ENCODE measurements at regions not wholly inside any gene's neighbourhood (a gene's known extent, or its start where the extent isn't known, plus 50 kb on each side); places are given as distances from the start of the nearest gene placed in this dataset.

GRCh38 chr9:29844251-29844650 lies 2271.0 kb upstream of the C9orf72 start:
- no peaks in the 10 kb centered on the region for H3K27me3 ChIP-seq (replicated peaks; ENCODE audit: control insufficient read depth, insufficient read depth, low read length)
- H3K9ac ChIP-seq (ENCODE audit: low read length) = no peak overlapping the region
- no peak for DNase-seq (ENCODE audit: low read depth)
- H3K36me3 ChIP-seq (ENCODE audit: control insufficient read depth, insufficient read depth, low read length, severe bottlenecking) = no peaks in the 10 kb centered on the region
- no peaks in the 10 kb centered on the region for H3K4me1 ChIP-seq (ENCODE audit: control insufficient read depth, insufficient read depth, low read length)
- peaks cover 3% of the 10 kb centered on the region for H3K9me3 ChIP-seq (ENCODE audit: control insufficient read depth, low read length)
- no peak overlapping the region for H3K4me3 ChIP-seq (ENCODE audit: low read length)

DNA sequence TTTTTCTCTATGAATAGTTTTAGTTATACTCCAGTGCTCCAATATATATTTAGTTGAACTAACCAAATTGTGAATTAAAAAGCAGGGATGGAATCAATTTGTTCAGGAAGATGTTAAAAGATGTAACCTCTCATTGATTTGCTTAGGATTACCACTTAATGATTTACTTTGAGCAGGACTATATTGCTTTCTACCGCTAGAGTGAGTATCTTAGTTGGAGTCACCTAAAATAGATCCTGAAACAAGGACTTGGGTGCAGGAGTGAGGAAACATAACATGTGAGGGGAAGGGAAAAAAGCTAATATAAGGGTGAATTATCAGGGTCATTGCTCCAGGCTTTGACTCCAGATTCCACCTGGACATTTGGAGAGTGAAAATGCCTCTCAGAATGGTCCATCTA lies 2277.4 kb upstream of the C9orf72 start:
- Histone ChIP-seq H3K9me3 (ENCODE audit: control insufficient read depth, low read length) (peaks cover 3% of the 10 kb centered on the region), H3K4me3 (ENCODE audit: low read length) (no peak overlapping the region), H3K27me3 (replicated peaks; ENCODE audit: control insufficient read depth, insufficient read depth, low read length) (no peaks in the 10 kb centered on the region), H3K9ac (ENCODE audit: low read length) (no peak overlapping the region), H3K4me1 (ENCODE audit: control insufficient read depth, insufficient read depth, low read length) (no peaks in the 10 kb centered on the region), H3K36me3 (ENCODE audit: control insufficient read depth, insufficient read depth, low read length, severe bottlenecking) (no peaks in the 10 kb centered on the region)
- DNase-seq (ENCODE audit: low read depth) = no peak

- Histone ChIP-seq H3K36me3 (ENCODE audit: control insufficient read depth, insufficient read depth, low read length, severe bottlenecking) (no peaks in the 10 kb centered on the region), H3K4me3 (ENCODE audit: low read length) (no peak overlapping the region), H3K4me1 (ENCODE audit: control insufficient read depth, insufficient read depth, low read length) (no peaks in the 10 kb centered on the region), H3K9me3 (ENCODE audit: control insufficient read depth, low read length) (no peaks in the 10 kb centered on the region), H3K27me3 (replicated peaks; ENCODE audit: control insufficient read depth, insufficient read depth, low read length) (no peaks in the 10 kb centered on the region), H3K9ac (ENCODE audit: low read length) (no peak overlapping the region)
- DNase-seq (ENCODE audit: low read depth) = no peak
Measured at GRCh38 chr9:29861803-29862202, 2288.5 kb upstream of the C9orf72 start.

GRCh38 chr9:29865764-29866313 lies 2292.6 kb upstream of the C9orf72 start:
- Histone ChIP-seq H3K27me3 (replicated peaks; ENCODE audit: control insufficient read depth, insufficient read depth, low read length) (no peaks in the 10 kb centered on the region), H3K4me1 (ENCODE audit: control insufficient read depth, insufficient read depth, low read length) (no peaks in the 10 kb centered on the region), H3K36me3 (ENCODE audit: control insufficient read depth, insufficient read depth, low read length, severe bottlenecking) (no peaks in the 10 kb centered on the region), H3K9me3 (ENCODE audit: control insufficient read depth, low read length) (no peaks in the 10 kb centered on the region), H3K4me3 (ENCODE audit: low read length) (no peak overlapping the region), H3K9ac (ENCODE audit: low read length) (no peak overlapping the region)
- DNase-seq (ENCODE audit: low read depth) = no peak

DNA sequence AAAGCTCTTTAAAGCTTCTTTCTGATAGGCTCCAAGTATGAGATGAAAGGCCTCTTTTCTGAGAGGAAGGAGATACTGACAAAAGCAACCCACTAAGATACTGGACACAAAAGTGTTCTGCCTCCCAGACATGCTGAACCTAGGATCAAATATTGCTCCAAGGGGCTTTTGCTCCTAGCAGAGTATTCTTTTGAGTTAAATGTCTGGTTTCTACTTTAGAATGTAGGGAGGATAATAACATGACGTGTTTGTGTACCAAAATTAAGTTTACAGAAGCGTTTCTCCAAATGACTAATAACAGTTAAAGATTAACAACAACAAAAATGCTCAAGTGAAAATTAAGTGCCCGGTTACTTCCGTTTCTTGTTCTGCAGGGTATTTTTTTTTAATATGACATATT lies 2293.3 kb upstream of the C9orf72 start:
- H3K9ac ChIP-seq (ENCODE audit: low read length) = no peak overlapping the region
- DNase-seq (ENCODE audit: low read depth) = no peak
- no peak overlapping the region for H3K4me3 ChIP-seq (ENCODE audit: low read length)
- no peaks in the 10 kb centered on the region for H3K4me1 ChIP-seq (ENCODE audit: control insufficient read depth, insufficient read depth, low read length)
- no peaks in the 10 kb centered on the region for H3K9me3 ChIP-seq (ENCODE audit: control insufficient read depth, low read length)
- no peaks in the 10 kb centered on the region for H3K27me3 ChIP-seq (replicated peaks; ENCODE audit: control insufficient read depth, insufficient read depth, low read length)
- no peaks in the 10 kb centered on the region for H3K36me3 ChIP-seq (ENCODE audit: control insufficient read depth, insufficient read depth, low read length, severe bottlenecking)

DNA sequence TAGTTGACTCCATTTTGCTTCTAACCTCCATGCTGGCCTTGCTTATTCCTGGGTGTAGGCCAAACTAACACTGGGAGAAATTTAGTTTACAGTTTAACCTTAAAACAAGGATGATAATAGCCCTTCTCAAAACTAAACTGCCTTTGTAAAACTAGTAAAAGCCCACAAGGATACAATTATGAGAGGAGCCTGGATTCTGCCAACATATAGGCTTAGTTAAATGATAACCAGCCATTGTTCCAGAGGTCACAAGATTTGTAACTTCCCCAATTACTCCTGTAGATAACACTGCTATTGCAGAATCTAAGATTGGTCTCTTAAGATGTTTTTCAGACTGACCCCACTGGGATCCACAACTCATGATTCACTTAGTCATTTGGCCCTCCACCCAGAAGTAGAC lies 2300.3 kb upstream of the C9orf72 start:
- Histone ChIP-seq H3K9ac (ENCODE audit: low read length) (no peak overlapping the region), H3K9me3 (ENCODE audit: control insufficient read depth, low read length) (no peaks in the 10 kb centered on the region), H3K27me3 (replicated peaks; ENCODE audit: control insufficient read depth, insufficient read depth, low read length) (no peaks in the 10 kb centered on the region), H3K4me1 (ENCODE audit: control insufficient read depth, insufficient read depth, low read length) (no peaks in the 10 kb centered on the region), H3K4me3 (ENCODE audit: low read length) (no peak overlapping the region), H3K36me3 (ENCODE audit: control insufficient read depth, insufficient read depth, low read length, severe bottlenecking) (no peaks in the 10 kb centered on the region)
- no peak for DNase-seq (ENCODE audit: low read depth)

DNA sequence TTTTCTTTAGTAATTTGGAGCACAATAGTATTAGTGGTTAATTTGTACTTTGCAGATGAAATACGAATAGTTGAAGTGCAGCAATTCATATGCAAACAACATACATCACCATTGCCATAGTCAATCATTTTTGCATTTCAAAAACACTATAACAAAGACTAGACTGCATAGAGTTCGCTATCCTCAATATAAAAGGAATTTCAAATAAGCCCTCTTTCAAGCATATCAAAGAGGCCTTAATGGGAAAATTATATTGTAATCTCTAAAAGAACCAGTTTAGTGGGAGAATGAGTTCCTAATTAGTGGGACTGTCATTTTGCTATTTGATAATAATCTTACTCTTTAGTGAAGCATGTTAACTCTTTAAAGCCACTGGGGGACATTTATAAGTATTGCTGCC lies 2302.3 kb upstream of the C9orf72 start:
- no peak overlapping the region for H3K4me3 ChIP-seq (ENCODE audit: low read length)
- H3K9ac ChIP-seq (ENCODE audit: low read length) = no peak overlapping the region
- no peaks in the 10 kb centered on the region for H3K27me3 ChIP-seq (replicated peaks; ENCODE audit: control insufficient read depth, insufficient read depth, low read length)
- H3K36me3 ChIP-seq (ENCODE audit: control insufficient read depth, insufficient read depth, low read length, severe bottlenecking) = no peaks in the 10 kb centered on the region
- H3K9me3 ChIP-seq (ENCODE audit: control insufficient read depth, low read length) = no peaks in the 10 kb centered on the region
- H3K4me1 ChIP-seq (ENCODE audit: control insufficient read depth, insufficient read depth, low read length) = no peaks in the 10 kb centered on the region
- DNase-seq (ENCODE audit: low read depth) = no peak

DNA sequence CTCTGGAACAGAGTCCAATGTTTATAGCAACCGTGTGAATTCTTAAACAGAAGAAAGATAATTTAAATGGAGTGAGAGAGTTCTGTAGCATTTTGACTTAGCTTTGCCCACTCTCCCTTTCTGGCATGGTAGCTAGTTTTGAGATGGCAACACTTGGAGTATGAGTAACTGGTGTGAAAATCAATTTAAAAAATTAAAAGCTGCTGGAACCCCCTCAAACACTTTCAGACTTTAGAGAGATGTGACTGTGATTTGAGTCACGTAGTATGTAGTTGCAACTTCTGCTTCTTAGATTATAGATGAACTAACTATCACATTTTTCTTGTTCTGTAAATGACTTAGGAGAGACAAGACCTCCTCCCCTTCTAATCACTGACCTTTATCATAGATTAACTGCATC lies 2309.5 kb upstream of the C9orf72 start:
- Histone ChIP-seq H3K9me3 (ENCODE audit: control insufficient read depth, low read length) (no peaks in the 10 kb centered on the region), H3K4me1 (ENCODE audit: control insufficient read depth, insufficient read depth, low read length) (no peaks in the 10 kb centered on the region), H3K4me3 (ENCODE audit: low read length) (no peak overlapping the region), H3K9ac (ENCODE audit: low read length) (no peak overlapping the region), H3K36me3 (ENCODE audit: control insufficient read depth, insufficient read depth, low read length, severe bottlenecking) (no peaks in the 10 kb centered on the region), H3K27me3 (replicated peaks; ENCODE audit: control insufficient read depth, insufficient read depth, low read length) (no peaks in the 10 kb centered on the region)
- DNase-seq (ENCODE audit: low read depth) = no peak

DNA sequence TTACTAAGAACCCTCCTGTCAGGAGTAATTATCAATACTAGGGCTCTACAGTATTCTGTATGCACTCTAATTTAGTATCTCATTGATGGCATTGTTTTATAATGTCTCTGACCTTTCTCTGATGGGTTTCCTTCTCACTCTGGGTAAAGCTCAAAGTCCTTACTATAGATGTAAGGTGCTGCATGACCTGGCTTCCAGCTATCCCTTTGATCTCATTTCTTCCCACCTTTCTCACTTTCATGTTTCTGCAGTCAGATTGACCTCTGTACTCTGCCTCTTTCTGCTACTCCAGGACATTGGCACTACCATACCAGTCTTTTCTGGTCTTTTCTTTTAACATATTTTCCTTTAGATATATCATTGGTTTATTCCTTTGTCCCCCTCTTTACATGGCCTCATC lies 2332.8 kb upstream of the C9orf72 start:
- DNase-seq (ENCODE audit: low read depth) = no peak
- Histone ChIP-seq H3K4me3 (ENCODE audit: low read length) (no peak overlapping the region), H3K36me3 (ENCODE audit: control insufficient read depth, insufficient read depth, low read length, severe bottlenecking) (no peaks in the 10 kb centered on the region), H3K9me3 (ENCODE audit: control insufficient read depth, low read length) (no peaks in the 10 kb centered on the region), H3K4me1 (ENCODE audit: control insufficient read depth, insufficient read depth, low read length) (no peaks in the 10 kb centered on the region), H3K27me3 (replicated peaks; ENCODE audit: control insufficient read depth, insufficient read depth, low read length) (no peaks in the 10 kb centered on the region), H3K9ac (ENCODE audit: low read length) (no peak overlapping the region)

GRCh38 chr9:29928072-29928471 lies 2354.8 kb upstream of the C9orf72 start:
- Histone ChIP-seq H3K4me3 (ENCODE audit: low read length) (no peak overlapping the region), H3K36me3 (ENCODE audit: control insufficient read depth, insufficient read depth, low read length, severe bottlenecking) (no peaks in the 10 kb centered on the region), H3K9ac (ENCODE audit: low read length) (no peak overlapping the region), H3K9me3 (ENCODE audit: control insufficient read depth, low read length) (no peaks in the 10 kb centered on the region), H3K4me1 (ENCODE audit: control insufficient read depth, insufficient read depth, low read length) (no peaks in the 10 kb centered on the region), H3K27me3 (replicated peaks; ENCODE audit: control insufficient read depth, insufficient read depth, low read length) (no peaks in the 10 kb centered on the region)
- no peak for DNase-seq (ENCODE audit: low read depth)

DNA sequence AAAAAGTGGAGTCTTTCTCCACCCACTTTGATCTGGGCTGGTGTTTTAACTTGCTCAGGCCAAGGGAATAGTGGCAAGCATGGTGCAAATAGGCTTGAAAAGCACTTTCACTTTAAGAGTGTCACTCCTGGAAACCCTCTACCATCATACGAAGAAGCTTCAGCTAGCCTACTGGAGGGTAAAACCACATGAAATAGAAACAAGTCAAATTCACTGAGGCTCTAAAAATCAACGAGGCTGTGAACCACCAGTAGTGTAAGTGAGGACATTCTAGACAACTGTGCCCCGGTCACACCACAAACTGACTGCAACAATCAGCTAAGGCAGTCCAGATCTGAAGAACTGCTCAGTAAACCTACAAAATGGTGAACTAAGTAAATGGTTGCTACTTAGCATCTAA lies 2366.3 kb upstream of the C9orf72 start:
- H3K9me3 ChIP-seq (ENCODE audit: control insufficient read depth, low read length) = peaks cover 4% of the 10 kb centered on the region
- H3K4me3 ChIP-seq (ENCODE audit: low read length) = no peak overlapping the region
- no peaks in the 10 kb centered on the region for H3K36me3 ChIP-seq (ENCODE audit: control insufficient read depth, insufficient read depth, low read length, severe bottlenecking)
- no peaks in the 10 kb centered on the region for H3K27me3 ChIP-seq (replicated peaks; ENCODE audit: control insufficient read depth, insufficient read depth, low read length)
- no peaks in the 10 kb centered on the region for H3K4me1 ChIP-seq (ENCODE audit: control insufficient read depth, insufficient read depth, low read length)
- H3K9ac ChIP-seq (ENCODE audit: low read length) = no peak overlapping the region
- DNase-seq (ENCODE audit: low read depth) = no peak

DNA sequence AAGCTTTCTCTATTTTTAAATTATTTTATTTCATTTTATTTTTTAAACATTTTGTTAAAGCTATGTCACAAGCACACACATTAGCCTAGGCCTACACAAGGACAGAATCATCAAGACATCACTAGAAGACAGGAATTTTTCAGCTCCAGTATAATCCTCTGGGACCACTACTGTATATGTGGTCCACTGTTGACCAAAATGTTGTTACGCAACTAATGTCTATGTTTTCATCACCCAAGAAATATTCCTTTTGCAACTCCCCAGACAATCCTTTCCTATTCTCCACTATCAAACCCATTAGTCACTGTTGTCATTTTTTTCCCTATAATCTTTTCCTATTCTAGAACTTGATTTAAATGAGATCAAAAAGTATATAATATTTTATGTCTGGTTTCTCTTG lies 2371.7 kb upstream of the C9orf72 start:
- H3K4me3 ChIP-seq (ENCODE audit: low read length) = no peak overlapping the region
- H3K36me3 ChIP-seq (ENCODE audit: control insufficient read depth, insufficient read depth, low read length, severe bottlenecking) = no peaks in the 10 kb centered on the region
- DNase-seq (ENCODE audit: low read depth) = no peak
- no peak overlapping the region for H3K9ac ChIP-seq (ENCODE audit: low read length)
- H3K27me3 ChIP-seq (replicated peaks; ENCODE audit: control insufficient read depth, insufficient read depth, low read length) = no peaks in the 10 kb centered on the region
- H3K4me1 ChIP-seq (ENCODE audit: control insufficient read depth, insufficient read depth, low read length) = no peaks in the 10 kb centered on the region
- no peaks in the 10 kb centered on the region for H3K9me3 ChIP-seq (ENCODE audit: control insufficient read depth, low read length)

Measured in adipocyte (in vitro differentiated cells).